HCT116 (cell line): ENCODE measurements at regions not wholly inside any gene's neighbourhood (a gene's known extent, or its start where the extent isn't known, plus 50 kb on each side); places are given as distances from the start of the nearest gene placed in this dataset.

Experiments used
- ATAC-seq: fragments of 200-7000 bp; cut with Tn5 transposase; 2 replicates; pipeline ENCODE4 v1.9.1; 2020; ENCODE audit warnings: mild to moderate bottlenecking, moderate library complexity
- BruUV-seq: library from RNA; stranded (reverse); fragments of 400-500 nt; replicated peaks from 2 replicates; lab custom pipeline; 2021; lab: Mats Ljungman, UMichigan
- CTCF ChIA-PET: fragments of 300-600 bp; sonication (Branson Sonifier 250); formaldehyde crosslinking; loops from one replicate; lab custom pipeline; 2021; ENCODE audit warnings: antibody characterized with exemption; lab: Charles Lee
- POLR2A ChIA-PET: fragments of 300-600, 350-600 bp; sonication (Branson Sonifier 250); formaldehyde crosslinking; loops from one replicate; lab custom pipeline; 2021; ENCODE audit warnings: antibody characterized with exemption; lab: Charles Lee
- RAD21 ChIA-PET, 2 experiments: fragments of 300-600 bp; sonication (Branson Sonifier 250); formaldehyde crosslinking; loops; one replicate each; lab custom pipeline; 2023; ENCODE audit warnings: low total read pairs in 2 of 2; ENCODE audit not compliant: uncharacterized antibody in 2 of 2, unreplicated experiment in 2 of 2, low non-redundant PET in 1 of 2; lab: Charles Lee
- DNase-seq: peaks from one replicate; pipeline ENCODE4 v3.0.0-alpha.2; 2010; ENCODE audit warnings: low read depth, low spot score
- H2AFZ ChIP-seq: fragments of 200-600 bp; shearing (Covaris generic), sonication (generic); 2 replicates; pipeline ENCODE4 v1.6.1; 2017; ENCODE audit warnings: low read depth, mixed run types, mixed read lengths, antibody characterized with exemption, low read length; ENCODE audit not compliant: poor library complexity, severe bottlenecking
- H3K27ac ChIP-seq: 2 replicates; pipeline ENCODE4 v1.5.1; 2012; ENCODE audit warnings: low read depth, low read length
- H3K27me3 ChIP-seq: fragments of 200-600 bp; sonication (generic); 2 replicates; pipeline ENCODE4 v1.6.1; 2016; ENCODE audit warnings: mixed run types, low read length, mixed read lengths; ENCODE audit not compliant: insufficient read depth
- H3K36me3 ChIP-seq, 2 experiments: fragments of 200-500 bp in 1 of 2; fragments of 200-600 bp in 1 of 2; sonication (Bioruptor generic) in 1 of 2; sonication (generic) in 1 of 2; 2 replicates each; pipeline versions ENCODE4 v1.5.1 to v1.6.1; 2014 to 2016; ENCODE audit warnings: low read length in 2 of 2, inconsistent platforms in 1 of 2, mixed read lengths in 1 of 2, mixed run types in 1 of 2; ENCODE audit not compliant: insufficient read depth in 2 of 2, control insufficient read depth in 1 of 2
- H3K4me1 ChIP-seq, 2 experiments: fragments of 200-600 bp in 1 of 2; sonication (generic) in 1 of 2; 2 replicates each; pipeline versions ENCODE4 v1.5.1 to v1.6.1; 2012 to 2017; ENCODE audit warnings: low read length in 2 of 2, inconsistent platforms in 1 of 2, mild to moderate bottlenecking in 1 of 2, mixed read lengths in 1 of 2, mixed run types in 1 of 2, moderate library complexity in 1 of 2; ENCODE audit not compliant: insufficient read depth in 2 of 2, control insufficient read depth in 1 of 2
- H3K4me2 ChIP-seq: fragments of 200-600 bp; sonication (generic); 2 replicates; pipeline ENCODE4 v1.6.1; 2017; ENCODE audit warnings: mixed run types, low read length, mixed read lengths
- H3K4me3 ChIP-seq, 2 experiments: fragments of 200-600 bp in 1 of 2; sonication (generic) in 1 of 2; replicated peaks in 1 of 2; 2 replicates each; pipeline ENCODE4 v1.5.1; 2011 to 2016; ENCODE audit warnings: low read length in 2 of 2, control low read depth in 1 of 2, low read depth in 1 of 2, mild to moderate bottlenecking in 1 of 2, mixed read lengths in 1 of 2, mixed run types in 1 of 2
- H3K79me2 ChIP-seq: fragments of 200-600 bp; sonication (generic); 2 replicates; pipeline ENCODE4 v1.6.1; 2017; ENCODE audit warnings: mild to moderate bottlenecking, mixed run types, low read length, moderate library complexity, mixed read lengths; ENCODE audit not compliant: insufficient read depth
- H3K9ac ChIP-seq: fragments of 200-600 bp; sonication (generic); 2 replicates; pipeline ENCODE4 v1.6.1; 2016; ENCODE audit warnings: low read length, mixed read lengths
- H3K9me2 ChIP-seq: fragments of 200-600 bp; sonication (generic), shearing (Covaris generic); 2 replicates; pipeline ENCODE4 v1.6.1; 2017; ENCODE audit warnings: mixed run types, mild to moderate bottlenecking, moderate library complexity; ENCODE audit not compliant: insufficient read depth
- H3K9me3 ChIP-seq, 2 experiments: fragments of 200-500 bp in 1 of 2; fragments of 200-600 bp in 1 of 2; sonication (Bioruptor generic) in 1 of 2; sonication (generic) in 1 of 2; 2 replicates each; pipeline ENCODE4 v1.6.1; 2014 to 2017; ENCODE audit warnings: low read length in 2 of 2, mixed read lengths in 2 of 2, inconsistent platforms in 1 of 2, low read depth in 1 of 2, mild to moderate bottlenecking in 1 of 2, mixed run types in 1 of 2, moderate library complexity in 1 of 2; ENCODE audit not compliant: control insufficient read depth in 1 of 2, insufficient read depth in 1 of 2
- H4K20me1 ChIP-seq: fragments of 200-600 bp; sonication (generic), shearing (Covaris generic); 2 replicates; pipeline ENCODE4 v1.6.1; 2017; ENCODE audit warnings: mixed run types, mild to moderate bottlenecking, moderate library complexity; ENCODE audit not compliant: insufficient read depth
- CBX3 ChIP-seq: IDR thresholded peaks from 2 replicates; pipeline ENCODE4 v1.6.1; 2012; ENCODE audit warnings: low read depth
- CEBPB ChIP-seq: IDR thresholded peaks from 2 replicates; pipeline ENCODE4 v1.6.1; 2012; ENCODE audit warnings: low read depth
- CTCF ChIP-seq, 3 experiments: fragments of 200-600 bp in 1 of 3; sonication (generic) in 1 of 3; IDR thresholded peaks in 2 of 3; conservative IDR thresholded peaks in 1 of 3; 2 replicates each; pipeline ENCODE4 v1.5.1; 2012 to 2017; ENCODE audit warnings: low read depth in 2 of 3, low read length in 2 of 3, antibody characterized with exemption in 1 of 3, borderline replicate concordance in 1 of 3, control low read depth in 1 of 3, mild to moderate bottlenecking in 1 of 3, mixed read lengths in 1 of 3, mixed run types in 1 of 3, moderate library complexity in 1 of 3; ENCODE audit not compliant: insufficient read depth in 1 of 3
- EZH2phosphoT487 ChIP-seq: fragments of 200-600 bp; IDR thresholded peaks from 2 replicates; pipeline ENCODE4 v1.6.1; 2018; ENCODE audit warnings: antibody characterized with exemption, borderline replicate concordance
- JUND ChIP-seq: IDR thresholded peaks from 2 replicates; pipeline ENCODE4 v1.6.1; 2012
- MAX ChIP-seq: IDR thresholded peaks from 2 replicates; pipeline ENCODE4 v1.6.1; 2012
- POLR2A ChIP-seq: IDR thresholded peaks from 2 replicates; pipeline ENCODE4 v1.7.0; 2011; ENCODE audit warnings: borderline replicate concordance; ENCODE audit not compliant: insufficient read depth, insufficient read length; ENCODE audit errors: extremely low read depth
- POLR2AphosphoS5 ChIP-seq: IDR thresholded peaks from 2 replicates; pipeline ENCODE4 v1.6.1; 2011; ENCODE audit warnings: mild to moderate bottlenecking, low read depth, low read length, moderate library complexity
- SIN3A ChIP-seq: IDR thresholded peaks from 2 replicates; pipeline ENCODE4 v1.6.1; 2012; ENCODE audit warnings: low read depth
- TCF7L2 ChIP-seq: IDR thresholded peaks from 2 replicates; pipeline ENCODE4 v1.7.0; 2011; ENCODE audit warnings: borderline replicate concordance, inconsistent platforms; ENCODE audit not compliant: insufficient read depth, insufficient read length; ENCODE audit errors: extremely low read depth
- intact Hi-C: fragments of 100-400 bp; cut with micrococcal nuclease; formaldehyde crosslinking; loops from 2 replicates; pipeline ENCODE4 v1.10.0; 2022
- TF ChIP-seq, protein P1 (sequence below): IDR thresholded peaks from 2 replicates; pipeline ENCODE4 v1.6.1; 2012; ENCODE audit warnings: low read depth
- TF ChIP-seq, protein P2 (sequence below): IDR thresholded peaks from 2 replicates; pipeline ENCODE4 v1.6.1; 2011; ENCODE audit warnings: mild to moderate bottlenecking, low read length, moderate library complexity; ENCODE audit not compliant: insufficient replicate concordance; ENCODE audit errors: extremely low read depth
- TF ChIP-seq, protein P3 (sequence below): IDR thresholded peaks from 2 replicates; pipeline ENCODE4 v1.6.1; 2012

- ChIA-PET RAD21 (no interaction called here), POLR2A (no interaction called here)
- Histone ChIP-seq H3K9me3 (no peaks in the 10 kb centered on the region), H3K36me3 (no peaks in the 10 kb centered on the region), H3K4me1 (peaks cover 0 to 12% of the 10 kb centered on the region in 2 experiments; a peak in 2 of 4 replicates), H3K79me2 (no peaks in the 10 kb centered on the region), H4K20me1 (no peaks in the 10 kb centered on the region), H3K4me2 (no peak overlapping the region), H3K27me3 (no peaks in the 10 kb centered on the region), H3K27ac (no peak overlapping the region), H3K9ac (no peak overlapping the region), H3K9me2 (no peaks in the 10 kb centered on the region), H3K4me3 (no peak overlapping the region)
- no peak for DNase-seq
- intact Hi-C loops = no loop called here
- no peak for ATAC-seq
- BruUV-seq = no TSS peak
- TF ChIP-seq JUND (no peak), CTCF (IDR thresholded peaks at IDR 0.05 in 2 of 3, conservative IDR thresholded peaks at IDR 0.05 in 1 of 3; ENCODE audit: borderline replicate concordance in 1 of 3, insufficient read depth in 1 of 3, low read depth in 2 of 3, low read length in 2 of 3) (no peak), CEBPB (no peak), EZH2phosphoT487 (no peak), MAX (no peak), POLR2AphosphoS5 (no peak), CBX3 (no peak), TCF7L2 (no peak), POLR2A (no peak), SIN3A (no peak)
- TF ChIP-seq, protein P1, sequence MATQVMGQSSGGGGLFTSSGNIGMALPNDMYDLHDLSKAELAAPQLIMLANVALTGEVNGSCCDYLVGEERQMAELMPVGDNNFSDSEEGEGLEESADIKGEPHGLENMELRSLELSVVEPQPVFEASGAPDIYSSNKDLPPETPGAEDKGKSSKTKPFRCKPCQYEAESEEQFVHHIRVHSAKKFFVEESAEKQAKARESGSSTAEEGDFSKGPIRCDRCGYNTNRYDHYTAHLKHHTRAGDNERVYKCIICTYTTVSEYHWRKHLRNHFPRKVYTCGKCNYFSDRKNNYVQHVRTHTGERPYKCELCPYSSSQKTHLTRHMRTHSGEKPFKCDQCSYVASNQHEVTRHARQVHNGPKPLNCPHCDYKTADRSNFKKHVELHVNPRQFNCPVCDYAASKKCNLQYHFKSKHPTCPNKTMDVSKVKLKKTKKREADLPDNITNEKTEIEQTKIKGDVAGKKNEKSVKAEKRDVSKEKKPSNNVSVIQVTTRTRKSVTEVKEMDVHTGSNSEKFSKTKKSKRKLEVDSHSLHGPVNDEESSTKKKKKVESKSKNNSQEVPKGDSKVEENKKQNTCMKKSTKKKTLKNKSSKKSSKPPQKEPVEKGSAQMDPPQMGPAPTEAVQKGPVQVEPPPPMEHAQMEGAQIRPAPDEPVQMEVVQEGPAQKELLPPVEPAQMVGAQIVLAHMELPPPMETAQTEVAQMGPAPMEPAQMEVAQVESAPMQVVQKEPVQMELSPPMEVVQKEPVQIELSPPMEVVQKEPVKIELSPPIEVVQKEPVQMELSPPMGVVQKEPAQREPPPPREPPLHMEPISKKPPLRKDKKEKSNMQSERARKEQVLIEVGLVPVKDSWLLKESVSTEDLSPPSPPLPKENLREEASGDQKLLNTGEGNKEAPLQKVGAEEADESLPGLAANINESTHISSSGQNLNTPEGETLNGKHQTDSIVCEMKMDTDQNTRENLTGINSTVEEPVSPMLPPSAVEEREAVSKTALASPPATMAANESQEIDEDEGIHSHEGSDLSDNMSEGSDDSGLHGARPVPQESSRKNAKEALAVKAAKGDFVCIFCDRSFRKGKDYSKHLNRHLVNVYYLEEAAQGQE = no peak
- TF ChIP-seq, protein P2, sequence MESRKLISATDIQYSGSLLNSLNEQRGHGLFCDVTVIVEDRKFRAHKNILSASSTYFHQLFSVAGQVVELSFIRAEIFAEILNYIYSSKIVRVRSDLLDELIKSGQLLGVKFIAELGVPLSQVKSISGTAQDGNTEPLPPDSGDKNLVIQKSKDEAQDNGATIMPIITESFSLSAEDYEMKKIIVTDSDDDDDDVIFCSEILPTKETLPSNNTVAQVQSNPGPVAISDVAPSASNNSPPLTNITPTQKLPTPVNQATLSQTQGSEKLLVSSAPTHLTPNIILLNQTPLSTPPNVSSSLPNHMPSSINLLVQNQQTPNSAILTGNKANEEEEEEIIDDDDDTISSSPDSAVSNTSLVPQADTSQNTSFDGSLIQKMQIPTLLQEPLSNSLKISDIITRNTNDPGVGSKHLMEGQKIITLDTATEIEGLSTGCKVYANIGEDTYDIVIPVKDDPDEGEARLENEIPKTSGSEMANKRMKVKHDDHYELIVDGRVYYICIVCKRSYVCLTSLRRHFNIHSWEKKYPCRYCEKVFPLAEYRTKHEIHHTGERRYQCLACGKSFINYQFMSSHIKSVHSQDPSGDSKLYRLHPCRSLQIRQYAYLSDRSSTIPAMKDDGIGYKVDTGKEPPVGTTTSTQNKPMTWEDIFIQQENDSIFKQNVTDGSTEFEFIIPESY = no peak
- TF ChIP-seq, protein P3, sequence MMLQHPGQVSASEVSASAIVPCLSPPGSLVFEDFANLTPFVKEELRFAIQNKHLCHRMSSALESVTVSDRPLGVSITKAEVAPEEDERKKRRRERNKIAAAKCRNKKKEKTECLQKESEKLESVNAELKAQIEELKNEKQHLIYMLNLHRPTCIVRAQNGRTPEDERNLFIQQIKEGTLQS = no peak
- TF ChIP-seq, all 23 proteins: peak for 0
- CTCF ChIA-PET = no interaction called here
- H2AFZ ChIP-seq = no peak overlapping the region
These were observed 109.2 kb upstream of the TPM1 start for GRCh38 chr15:62933386-62933785.
